Endodermal cell (in vitro differentiated cells): ENCODE measurements at regions not wholly inside any gene's neighbourhood (a gene's known extent, or its start where the extent isn't known, plus 50 kb on each side); places are given as distances from the start of the nearest gene placed in this dataset.

Experiments used
- DNase-seq: peaks from one replicate; pipeline ENCODE4 v3.0.0-alpha.2; 2017
- H3K27ac ChIP-seq: 2 replicates; pipeline ENCODE4 v1.5.1; 2013; ENCODE audit warnings: mild to moderate bottlenecking, low read depth, low read length, moderate library complexity
- H3K27me3 ChIP-seq: 2 replicates; pipeline ENCODE4 v1.6.1; 2013; ENCODE audit warnings: mild to moderate bottlenecking, low read length, moderate library complexity; ENCODE audit not compliant: insufficient read depth, control insufficient read depth, poor library complexity, severe bottlenecking
- H3K36me3 ChIP-seq: 2 replicates; pipeline ENCODE4 v1.7.0; 2013; ENCODE audit warnings: mild to moderate bottlenecking, low read length, moderate library complexity; ENCODE audit not compliant: control insufficient read depth, insufficient read depth
- H3K4me1 ChIP-seq: one replicate; pipeline ENCODE4 v1.7.0; 2013; ENCODE audit warnings: low read length; ENCODE audit not compliant: control insufficient read depth, insufficient read depth
- H3K4me3 ChIP-seq: 2 replicates; pipeline ENCODE4 v1.5.1; 2013; ENCODE audit warnings: mild to moderate bottlenecking, low read length, moderate library complexity
- H3K9ac ChIP-seq: 2 replicates; pipeline ENCODE4 v1.6.1; 2013; ENCODE audit warnings: mild to moderate bottlenecking, low read length, moderate library complexity; ENCODE audit not compliant: poor library complexity, severe bottlenecking; ENCODE audit errors: extremely low read depth
- H3K9me3 ChIP-seq: 2 replicates; pipeline ENCODE4 v1.6.1; 2013; ENCODE audit warnings: mild to moderate bottlenecking, low read length, moderate library complexity; ENCODE audit not compliant: control insufficient read depth
- H3K27ac Mint-ChIP-seq: 2 replicates; pipeline ENCODE4 v1.8.0; 2020; ENCODE audit warnings: mixed read lengths
- H3K27me3 Mint-ChIP-seq: 2 replicates; pipeline ENCODE4 v1.8.0; 2021; ENCODE audit warnings: mild to moderate bottlenecking, mixed read lengths; ENCODE audit not compliant: insufficient read depth
- H3K36me3 Mint-ChIP-seq: 2 replicates; pipeline ENCODE4 v1.8.0; 2020; ENCODE audit warnings: low read depth, mixed read lengths
- H3K4me1 Mint-ChIP-seq: 2 replicates; pipeline ENCODE4 v1.8.0; 2020; ENCODE audit warnings: mixed read lengths
- H3K4me3 Mint-ChIP-seq: 2 replicates; pipeline ENCODE4 v1.8.0; 2020; ENCODE audit warnings: mild to moderate bottlenecking, moderate library complexity, mixed read lengths
- H3K9me3 Mint-ChIP-seq: 2 replicates; pipeline ENCODE4 v1.8.0; 2020; ENCODE audit warnings: mild to moderate bottlenecking, mixed read lengths
- CTCF ChIP-seq: fragments of 200-600 bp; sonication (generic); conservative IDR thresholded peaks from 2 replicates; pipeline ENCODE4 v1.5.0; 2021; ENCODE audit warnings: antibody characterized with exemption, mild to moderate bottlenecking
- WGBS, 2 experiments: methylation state at CpG; one replicate each; pipeline versions ENCODE4 v1.1.5 to v1.1.7; 2013; ENCODE audit warnings: missing lambda C conversion rate in 2 of 2, mixed read lengths in 1 of 2; ENCODE audit not compliant: insufficient coverage in 1 of 2, insufficient read length in 1 of 2; 5-methylcytosine and 5-hydroxymethylcytosine counted together

- H3K27me3 ChIP-seq: no peaks in the 10 kb centered on the region
- H3K9me3 ChIP-seq: peaks cover 14% of the 10 kb centered on the region
- H3K36me3 ChIP-seq: no peaks in the 10 kb centered on the region
- Mint-ChIP-seq H3K4me3 (no peak overlapping the region), H3K9me3 (peaks cover 3% of the 10 kb centered on the region), H3K27ac (no peak overlapping the region), H3K4me1 (peaks cover 13% of the 10 kb centered on the region), H3K27me3 (no peaks in the 10 kb centered on the region), H3K36me3 (no peaks in the 10 kb centered on the region)
- no peak overlapping the region for H3K4me3 ChIP-seq
- DNase-seq: no peak
- TF ChIP-seq CTCF: no peak
- H3K9ac ChIP-seq: no peak overlapping the region
- 68 to 96% methylated on average over 2 to 7 of the region's 8 CpGs for WGBS, 2 experiments
- no peak overlapping the region for H3K27ac ChIP-seq
- H3K4me1 ChIP-seq: no peaks in the 10 kb centered on the region
Observed at GRCh38 chr2:237214030-237214675, 128.5 kb downstream of the COPS8 start.

- no peak overlapping the region for H3K4me3 Mint-ChIP-seq
- H3K36me3 Mint-ChIP-seq: no peaks in the 10 kb centered on the region
- Histone ChIP-seq H3K27me3 (no peaks in the 10 kb centered on the region), H3K27ac (no peak overlapping the region), H3K9ac (no peak overlapping the region), H3K9me3 (peaks cover 14% of the 10 kb centered on the region), H3K4me1 (no peaks in the 10 kb centered on the region), H3K4me3 (no peak overlapping the region), H3K36me3 (no peaks in the 10 kb centered on the region)
- no peak overlapping the region for H3K27ac Mint-ChIP-seq
- H3K27me3 Mint-ChIP-seq: no peaks in the 10 kb centered on the region
- H3K9me3 Mint-ChIP-seq: peaks cover 3% of the 10 kb centered on the region
- H3K4me1 Mint-ChIP-seq: peaks cover 13% of the 10 kb centered on the region
- WGBS, 2 experiments: 100% methylated on average over 1 of the region's 2 CpGs; no CpG with 5 or more reads in 1 of the 2 experiments
- TF ChIP-seq CTCF: no peak
- no peak for DNase-seq
Observed at GRCh38 chr2:237214963-237215362, 129.3 kb downstream of the COPS8 start.

GRCh38 chr2:237217995-237218616, 132.4 kb downstream of the COPS8 start:
- H3K27me3 ChIP-seq: no peaks in the 10 kb centered on the region
- 64 to 74% methylated on average over 3 to 7 of the region's 7 CpGs for WGBS, 2 experiments
- no peaks in the 10 kb centered on the region for H3K36me3 Mint-ChIP-seq
- H3K36me3 ChIP-seq: no peaks in the 10 kb centered on the region
- no peaks in the 10 kb centered on the region for H3K27me3 Mint-ChIP-seq
- no peak overlapping the region for H3K27ac ChIP-seq
- H3K27ac Mint-ChIP-seq: peak overlapping the region; percentile 62
- H3K9ac ChIP-seq: no peak overlapping the region
- H3K9me3 ChIP-seq: no peaks in the 10 kb centered on the region
- H3K9me3 Mint-ChIP-seq: peaks cover 3% of the 10 kb centered on the region
- no peaks in the 10 kb centered on the region for H3K4me1 ChIP-seq
- peak overlapping the region; percentile 8 for H3K4me3 Mint-ChIP-seq
- H3K4me1 Mint-ChIP-seq: peaks cover 13% of the 10 kb centered on the region
- TF ChIP-seq CTCF: no peak
- peak; percentile 90 for DNase-seq
- H3K4me3 ChIP-seq: peak overlapping the region; percentile 30
